Activated CD4-positive, alpha-beta T cell treated with anti-CD3 and anti-CD28 coated beads, Interleukin-2, amount 50 U/mL, for 24 hours (primary cell): ENCODE measurements at regions not wholly inside any gene's neighbourhood (a gene's known extent, or its start where the extent isn't known, plus 50 kb on each side); places are given as distances from the start of the nearest gene placed in this dataset.
"Not testable (repeated sequence)": the region's sequence is repeated elsewhere in the genome, so short reads cannot be mapped to it uniquely, and the experiment has no call there.

Experiments
- DNase-seq, 2 donors: peaks; one replicate each; pipeline ENCODE4 v3.0.0-alpha.2; 2020; ENCODE audit warnings: low read depth in 1 of 2, low spot score in 1 of 2

DNA sequence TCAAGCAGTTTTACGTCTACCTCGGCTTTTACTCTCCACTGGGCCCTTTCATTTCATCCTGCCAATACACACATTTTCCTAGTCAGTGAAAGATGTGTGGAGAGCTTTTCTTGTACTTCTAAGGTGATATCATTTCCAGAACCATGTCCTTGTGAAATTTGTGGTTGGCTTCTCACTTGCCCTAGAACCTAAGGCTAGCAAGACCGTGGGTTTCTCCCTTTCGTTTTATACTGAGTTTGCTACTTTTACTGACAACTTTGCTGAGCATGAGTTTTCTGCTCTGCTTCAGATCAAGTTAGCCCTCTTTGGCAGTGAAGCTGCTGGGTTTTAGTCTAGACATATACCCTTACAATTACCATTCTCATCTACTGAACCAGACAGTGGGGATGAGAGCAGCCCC is 95.7 kb upstream of the FRMPD4 start:
- DNase-seq: no peak

DNA sequence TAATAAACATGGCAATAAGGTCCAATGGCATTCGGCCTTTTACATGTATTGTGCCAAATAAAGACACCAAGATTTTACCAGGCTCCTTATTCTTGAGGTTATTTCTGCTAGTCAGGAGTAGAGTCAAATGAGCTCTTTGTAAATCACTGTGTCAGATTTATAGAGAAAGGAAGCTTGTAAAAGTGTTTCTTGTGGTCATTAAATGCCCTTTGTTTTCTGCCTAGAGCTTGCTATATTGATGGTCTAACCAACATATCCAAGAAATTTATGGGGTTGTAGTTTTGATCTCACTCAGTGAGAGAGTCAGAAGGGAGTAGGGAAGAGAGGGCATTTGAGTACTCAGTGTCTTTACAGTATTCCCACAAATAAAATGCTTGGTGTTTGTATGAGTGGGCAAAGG is 86.2 kb upstream of the FRMPD4 start:
- DNase-seq: no peak

DNA sequence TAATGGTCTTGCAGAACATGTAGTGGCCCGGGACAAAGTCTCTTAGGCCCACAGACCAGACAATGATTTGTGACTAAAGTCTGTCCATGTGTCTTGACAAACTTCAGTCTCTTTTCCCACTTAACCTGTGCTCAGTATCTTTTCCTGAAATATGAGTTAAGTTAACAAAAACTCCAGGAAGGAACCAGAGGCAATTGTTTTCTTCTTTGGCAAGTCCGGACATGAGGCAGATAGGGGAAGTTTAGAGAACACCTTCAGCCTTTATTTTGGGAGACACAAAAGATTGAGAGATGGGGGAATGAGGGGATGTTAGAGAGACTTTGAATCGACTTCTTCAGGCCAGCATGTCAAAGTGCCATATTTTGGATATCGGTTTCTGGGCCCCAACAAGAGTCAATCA is 80.2 kb upstream of the FRMPD4 start:
- DNase-seq: no peak

- DNase-seq: no peak
These were observed 77.6 kb upstream of the FRMPD4 start for GRCh38 chrX:12060489-12061260.

GRCh38 chrX:12065251-12065650 is 73.0 kb upstream of the FRMPD4 start:
- DNase-seq: no peak

DNA sequence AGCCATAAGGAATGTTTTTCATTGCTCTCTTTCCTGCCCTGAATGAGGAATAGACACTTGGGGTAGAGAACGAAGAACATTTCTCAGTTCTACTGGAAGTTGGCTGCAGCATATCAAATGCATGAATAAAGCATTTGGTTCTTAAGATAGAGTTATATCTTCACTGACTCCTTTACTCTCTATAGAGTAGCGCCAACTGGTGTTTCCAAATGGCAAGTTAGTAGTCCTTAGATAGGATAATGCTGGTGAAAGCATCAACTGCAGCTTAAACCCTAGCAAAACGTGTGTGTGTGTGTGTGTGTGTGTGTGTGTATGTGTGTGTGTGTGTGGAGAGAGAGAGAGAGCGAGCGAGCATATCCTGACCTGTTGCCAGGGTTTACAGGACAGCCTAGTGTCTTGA is 62.2 kb upstream of the FRMPD4 start:
- no peak for DNase-seq

- no peak for DNase-seq
These were observed 58.0 kb upstream of the FRMPD4 start for GRCh38 chrX:12080265-12080664.

DNA sequence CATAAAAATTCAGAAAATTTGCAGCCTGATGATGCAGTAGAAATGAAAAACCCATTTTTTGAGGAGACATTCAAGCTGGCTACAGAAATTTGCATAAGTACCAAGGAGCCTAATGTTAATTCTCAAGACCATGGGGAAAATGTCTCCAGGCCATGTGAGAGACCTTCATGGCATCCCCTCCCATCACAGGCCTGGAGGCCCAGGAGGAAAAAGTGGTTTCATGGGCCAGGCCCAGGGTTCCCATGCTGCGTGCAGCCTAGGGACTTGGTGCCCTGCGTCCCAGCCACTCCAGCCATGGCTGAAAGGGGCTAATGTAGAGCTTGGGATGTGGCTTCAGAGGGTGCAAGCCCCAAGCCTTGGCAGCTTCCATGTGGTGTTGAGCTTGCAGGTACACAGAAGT is 55.3 kb upstream of the FRMPD4 start:
- not testable (repeated sequence) for DNase-seq
